Middle frontal gyrus (tissue), 1 donor: ENCODE measurements at regions not wholly inside any gene's neighbourhood (a gene's known extent, or its start where the extent isn't known, plus 50 kb on each side); places are given as distances from the start of the nearest gene placed in this dataset.

Experiments
- DNase-seq: peaks from one replicate; pipeline ENCODE4 v3.0.0-alpha.2; 2015; ENCODE audit warnings: low spot score; ENCODE audit errors: extremely low spot score

DNA sequence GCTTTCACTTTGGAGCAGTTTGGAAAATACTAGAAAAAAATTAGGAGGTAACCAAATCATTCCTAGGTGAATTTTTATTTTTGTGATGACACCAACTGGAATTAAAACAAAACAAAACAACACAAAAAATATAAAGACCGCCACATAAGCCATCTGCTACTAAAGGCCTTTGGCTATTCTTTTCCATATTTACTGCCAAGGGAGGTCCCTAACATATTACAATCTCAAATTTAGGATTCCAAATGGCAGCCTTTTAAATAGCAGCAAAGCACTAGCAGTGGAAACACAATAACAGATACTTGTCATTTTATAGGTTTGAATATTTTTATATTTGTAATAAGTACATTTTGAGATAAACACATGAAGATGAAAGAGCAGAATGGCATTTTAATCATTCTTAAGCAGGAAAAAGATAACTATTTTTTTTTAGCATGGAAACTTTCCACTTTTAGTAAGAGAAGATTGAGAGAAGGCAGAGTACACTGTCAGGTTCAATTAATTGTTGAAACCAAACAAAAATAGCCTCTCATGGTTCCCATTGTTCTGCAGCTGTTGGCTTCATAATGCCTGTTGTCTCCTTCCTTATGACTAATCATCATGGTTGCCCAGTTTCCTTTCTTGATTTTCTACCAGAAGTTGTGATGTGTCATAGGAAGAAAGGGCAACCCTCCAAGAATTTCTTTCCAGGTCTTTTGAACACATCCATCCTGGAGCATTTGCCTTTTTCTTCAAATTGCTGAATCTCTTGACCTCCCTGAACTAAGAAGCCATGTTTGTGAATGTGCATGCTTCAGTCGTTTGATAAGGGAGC lies 219.0 kb upstream of the EMCN start:
- no peak for DNase-seq

DNA sequence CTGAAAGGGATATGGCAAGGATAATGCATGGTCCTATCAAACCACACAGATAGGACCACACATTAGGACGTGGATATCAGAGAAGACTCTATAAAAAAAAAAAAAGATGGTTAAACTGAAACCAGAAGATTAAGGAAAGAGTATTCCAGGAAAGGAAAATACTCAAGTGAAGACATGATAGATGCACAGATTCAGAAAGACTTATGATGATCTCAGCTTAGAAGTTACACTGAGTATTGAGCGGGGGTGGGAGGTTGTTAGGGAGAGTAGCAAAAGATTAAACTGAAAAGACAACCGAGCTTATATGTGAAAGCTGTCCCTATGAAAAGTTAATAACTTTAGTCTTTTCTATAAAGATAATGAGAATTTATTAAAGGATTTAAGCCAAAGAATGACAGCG lies 211.0 kb upstream of the EMCN start:
- no peak for DNase-seq

DNA sequence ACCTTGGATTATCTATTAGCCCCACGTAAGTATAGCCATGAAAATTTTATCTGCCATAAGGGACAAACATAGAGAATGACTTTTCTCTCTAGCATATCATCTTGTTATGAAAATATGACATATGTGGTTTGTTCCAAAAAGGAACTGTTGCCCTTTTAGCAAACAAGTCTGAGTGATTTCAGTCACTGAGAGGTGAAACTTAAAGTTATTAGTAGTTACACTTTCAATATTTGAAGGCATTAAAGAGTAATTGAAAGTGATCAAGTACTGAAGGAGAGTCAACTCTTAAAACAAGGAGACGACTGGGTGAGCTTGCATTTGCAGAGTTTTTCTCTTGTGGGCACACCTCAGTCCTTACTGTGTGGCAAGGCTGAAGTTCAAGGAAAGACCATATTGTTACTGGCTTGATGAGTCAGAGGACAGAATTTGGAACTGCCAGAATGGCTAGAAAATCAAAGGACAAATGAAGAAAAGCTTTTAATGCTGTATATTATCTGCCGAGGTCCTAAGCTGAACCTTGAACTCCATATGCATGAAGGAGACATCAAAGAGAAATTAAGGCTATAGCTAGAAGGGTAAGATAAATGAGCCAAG lies 205.1 kb upstream of the EMCN start:
- no peak for DNase-seq

DNA sequence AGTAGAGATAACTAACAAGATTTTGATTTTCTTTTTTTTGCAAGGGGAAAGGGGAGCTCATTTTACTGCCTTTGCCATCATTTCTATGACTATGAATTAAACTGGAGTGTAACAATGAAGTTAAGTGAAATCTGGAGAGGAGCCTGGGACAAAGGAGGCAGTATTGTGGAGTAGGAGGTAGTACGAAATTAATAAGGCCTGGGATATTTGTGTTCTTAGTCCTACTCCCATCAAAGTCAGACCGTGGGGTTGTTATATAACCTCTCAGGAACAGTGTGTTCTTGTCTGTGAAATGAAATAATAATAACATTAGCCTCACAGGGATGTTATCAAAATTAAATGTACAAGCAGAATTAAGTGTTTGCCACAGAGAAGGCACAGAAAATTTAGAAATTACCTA lies 204.3 kb upstream of the EMCN start:
- DNase-seq: no peak

DNA sequence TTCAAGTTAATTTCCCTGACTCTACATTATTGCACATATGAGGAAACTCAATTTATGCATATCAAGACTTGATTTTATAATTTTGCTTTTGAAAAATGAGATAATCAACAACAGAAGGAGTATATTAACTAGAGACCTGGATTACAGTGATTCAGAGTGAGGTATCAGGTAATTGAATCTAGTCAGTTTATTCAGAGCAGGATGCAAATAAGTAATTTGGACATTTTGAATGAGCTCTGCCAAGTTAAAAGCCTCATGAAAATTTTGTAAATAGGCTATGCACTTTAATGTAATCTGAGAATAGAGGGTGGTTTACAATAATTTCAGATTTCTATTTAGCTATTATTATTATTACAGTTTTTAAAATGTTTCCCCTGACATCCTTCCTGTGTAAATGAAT lies 203.7 kb upstream of the EMCN start:
- DNase-seq: no peak

DNA sequence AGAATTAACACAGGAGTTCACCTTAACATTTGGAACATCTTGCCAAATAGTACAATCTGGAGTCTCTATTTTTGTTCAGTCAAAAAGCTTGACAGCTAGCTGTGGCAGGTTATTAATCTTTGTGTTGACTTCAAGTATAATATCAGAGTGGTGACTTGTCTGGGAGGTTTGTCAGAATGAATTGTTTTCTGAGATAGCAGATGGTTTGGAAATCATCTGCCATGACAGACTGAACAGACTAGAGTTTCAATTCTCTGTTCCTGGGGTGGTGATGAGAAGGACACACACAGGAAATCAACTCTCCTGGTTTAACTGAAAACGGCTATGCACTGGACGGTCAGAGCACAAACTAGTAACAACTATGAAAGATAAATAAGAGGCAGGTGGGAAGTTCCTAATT lies 203.3 kb upstream of the EMCN start:
- DNase-seq: no peak

DNA sequence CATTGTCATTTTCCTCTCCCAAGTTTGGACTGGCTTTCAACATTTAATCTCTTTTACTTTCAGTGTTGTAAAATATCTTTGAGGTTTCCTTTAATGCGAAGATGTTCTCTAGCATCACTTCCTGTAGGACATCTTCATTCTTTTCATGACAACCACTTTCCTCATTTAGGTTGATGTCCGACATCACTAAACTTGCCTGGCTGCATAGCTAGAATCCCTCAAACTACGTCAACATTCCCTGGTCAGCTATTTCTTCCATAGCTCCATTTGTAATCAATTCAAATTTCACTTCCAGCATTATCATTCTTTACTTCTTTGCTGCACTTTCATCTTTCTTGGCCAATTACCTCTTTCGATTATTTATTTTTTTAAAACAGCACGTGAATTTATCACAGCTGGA lies 198.6 kb upstream of the EMCN start:
- no peak for DNase-seq

DNA sequence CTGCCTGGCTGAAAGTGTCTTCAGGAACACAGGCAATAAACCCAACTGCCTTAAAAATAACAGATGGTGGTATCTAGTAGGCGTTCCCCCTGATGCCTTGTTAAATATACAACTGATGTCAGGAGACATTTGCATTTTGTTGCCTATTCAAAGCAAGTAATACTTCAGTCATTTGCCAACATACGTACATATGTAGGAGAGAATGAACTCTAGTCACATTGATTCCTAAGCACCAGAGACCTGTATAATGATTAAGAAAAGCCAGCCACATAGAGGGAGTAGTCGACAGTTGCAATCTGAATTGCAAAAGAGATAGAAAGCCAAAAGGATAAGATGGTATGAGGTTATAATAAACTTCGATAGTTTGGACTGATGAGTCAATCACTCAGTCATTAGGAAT lies 191.0 kb upstream of the EMCN start:
- no peak for DNase-seq

DNA sequence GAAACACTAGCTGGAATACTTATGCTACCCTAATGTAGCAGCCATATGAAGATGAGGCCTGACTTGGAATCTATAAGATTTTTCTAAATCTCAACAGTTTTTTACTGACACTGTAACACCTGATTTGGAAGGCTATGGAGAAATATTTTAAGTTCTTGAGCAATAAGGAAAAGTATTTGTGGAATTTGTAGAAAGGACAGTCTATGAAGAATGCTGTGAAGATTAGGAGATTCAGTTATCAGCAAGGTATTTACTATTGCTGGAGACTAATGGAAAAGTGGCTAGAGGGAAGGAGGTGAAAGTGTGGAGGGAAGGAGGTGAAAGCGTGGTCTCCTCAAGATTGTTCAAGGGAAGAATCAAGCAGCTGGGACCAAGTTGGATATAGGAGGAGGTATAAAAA lies 190.0 kb upstream of the EMCN start:
- no peak for DNase-seq

DNA sequence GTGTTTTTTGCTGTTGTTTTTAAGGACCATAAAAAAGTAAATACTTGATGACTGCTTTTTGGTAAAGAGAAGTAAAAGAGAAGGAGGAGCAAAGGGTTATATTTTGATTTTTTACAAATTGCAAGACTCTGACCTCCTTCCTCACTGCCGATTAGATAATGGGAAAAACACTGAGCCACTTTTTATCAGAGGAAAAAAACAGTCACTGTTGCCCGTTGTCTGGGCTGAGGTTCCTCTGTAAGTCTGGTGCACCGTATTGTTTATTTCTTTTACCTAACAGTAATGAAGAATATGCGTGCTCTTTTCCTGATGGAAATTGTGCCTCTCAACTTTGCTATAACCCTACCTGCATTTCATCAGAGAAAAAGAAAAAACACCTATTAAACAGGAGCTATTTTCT lies 178.7 kb upstream of the EMCN start:
- no peak for DNase-seq

DNA sequence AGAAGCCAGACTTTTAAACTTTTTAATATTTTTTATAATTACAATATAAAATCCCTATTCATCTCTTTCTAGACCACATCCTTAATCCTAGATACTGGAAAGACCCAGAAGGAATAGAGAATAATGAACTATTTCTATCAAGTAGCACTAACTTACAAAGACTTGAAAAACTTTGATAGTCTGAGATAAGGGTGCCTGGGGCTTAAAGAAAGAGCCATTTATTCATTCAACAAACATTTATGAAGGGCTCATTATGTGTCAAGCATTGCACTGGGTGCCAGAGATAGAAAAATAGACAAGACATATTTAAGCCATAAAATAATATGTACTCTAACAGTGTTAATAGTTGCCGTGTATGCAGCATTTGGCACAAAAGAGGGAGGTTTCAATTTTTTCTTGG lies 178.0 kb upstream of the EMCN start:
- DNase-seq: no peak

DNA sequence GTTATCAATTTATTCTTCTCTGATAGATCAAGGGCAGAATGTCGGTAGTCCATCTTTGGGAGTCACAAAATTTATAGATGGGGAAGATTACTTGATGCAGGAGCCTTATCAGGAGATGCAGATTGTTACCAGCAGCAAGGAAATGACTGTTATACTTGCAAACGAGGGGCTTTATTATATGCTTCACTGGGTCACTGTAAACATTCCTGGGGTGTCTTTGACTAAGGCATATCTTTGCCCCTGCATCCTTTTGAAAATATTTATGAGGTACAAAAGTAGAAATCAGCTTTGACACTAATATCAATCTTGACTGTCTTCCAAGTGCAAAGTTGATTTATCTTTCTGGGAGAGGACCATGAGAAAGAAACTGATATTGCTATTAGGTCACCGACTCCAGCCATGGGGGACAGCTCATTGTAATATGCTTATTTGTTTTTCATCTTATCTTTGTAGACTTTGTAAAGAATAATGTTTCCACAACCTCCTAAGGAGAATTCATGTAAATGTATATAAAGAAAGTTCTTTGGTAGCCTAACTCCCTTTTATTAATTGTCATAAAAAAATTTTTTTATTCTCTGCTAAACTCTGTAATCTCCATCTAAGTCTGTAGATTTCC lies 177.3 kb upstream of the EMCN start:
- no peak for DNase-seq

DNA sequence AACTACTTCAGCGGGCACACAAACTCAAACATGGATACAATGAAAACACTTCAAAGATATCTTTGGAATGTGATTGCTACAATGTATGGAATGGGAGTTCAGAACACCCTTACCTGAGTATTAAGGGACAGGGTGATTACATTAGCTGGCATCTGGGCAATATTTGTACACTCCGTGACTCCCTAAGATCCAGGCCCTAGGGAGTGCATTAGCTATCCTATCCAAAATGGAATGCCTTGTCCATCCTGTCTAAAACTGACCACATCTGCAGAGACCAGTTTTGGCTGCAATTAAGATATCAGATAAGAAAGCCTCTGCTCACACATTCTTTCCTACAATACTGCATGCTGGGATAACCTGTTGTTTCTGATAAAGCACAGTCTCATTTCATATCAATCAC lies 176.6 kb upstream of the EMCN start:
- DNase-seq: no peak

DNA sequence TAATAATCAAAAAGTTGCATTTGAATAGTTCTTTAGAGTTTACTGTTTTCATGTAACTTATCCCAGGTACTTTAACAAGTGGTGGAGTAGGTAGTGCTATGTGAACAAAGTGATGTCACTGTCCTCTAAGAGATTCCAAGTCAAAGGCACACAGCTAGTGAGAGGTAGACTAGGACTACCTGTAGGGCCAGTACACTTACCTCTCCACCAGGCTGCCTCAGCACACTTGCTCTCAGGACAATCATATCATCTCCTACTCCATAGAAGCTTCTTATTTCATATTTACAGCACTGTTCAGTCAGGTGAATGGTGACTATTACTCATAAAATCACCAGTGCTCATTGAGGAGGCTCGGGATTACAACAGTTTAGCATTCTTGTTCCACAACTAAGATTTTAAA lies 173.0 kb upstream of the EMCN start:
- no peak for DNase-seq

DNA sequence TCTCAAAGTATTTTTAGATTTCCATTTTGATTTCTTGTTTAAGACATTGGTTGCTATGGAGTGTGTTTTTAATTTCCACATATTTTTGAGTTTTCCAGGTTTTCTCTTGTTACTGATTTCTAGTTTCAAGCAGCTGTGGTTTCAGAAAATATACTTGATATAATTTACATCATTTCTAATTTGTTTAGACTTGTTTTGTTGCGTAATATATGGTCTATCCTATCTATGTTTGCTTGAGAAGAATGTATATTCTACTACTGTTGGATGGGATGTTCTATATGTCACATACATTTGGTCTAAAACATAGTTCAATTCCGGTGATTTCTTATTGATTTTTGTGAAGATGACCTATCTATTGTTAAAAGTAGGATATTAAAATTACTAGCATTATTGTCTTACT lies 170.5 kb upstream of the EMCN start:
- DNase-seq: no peak

DNA sequence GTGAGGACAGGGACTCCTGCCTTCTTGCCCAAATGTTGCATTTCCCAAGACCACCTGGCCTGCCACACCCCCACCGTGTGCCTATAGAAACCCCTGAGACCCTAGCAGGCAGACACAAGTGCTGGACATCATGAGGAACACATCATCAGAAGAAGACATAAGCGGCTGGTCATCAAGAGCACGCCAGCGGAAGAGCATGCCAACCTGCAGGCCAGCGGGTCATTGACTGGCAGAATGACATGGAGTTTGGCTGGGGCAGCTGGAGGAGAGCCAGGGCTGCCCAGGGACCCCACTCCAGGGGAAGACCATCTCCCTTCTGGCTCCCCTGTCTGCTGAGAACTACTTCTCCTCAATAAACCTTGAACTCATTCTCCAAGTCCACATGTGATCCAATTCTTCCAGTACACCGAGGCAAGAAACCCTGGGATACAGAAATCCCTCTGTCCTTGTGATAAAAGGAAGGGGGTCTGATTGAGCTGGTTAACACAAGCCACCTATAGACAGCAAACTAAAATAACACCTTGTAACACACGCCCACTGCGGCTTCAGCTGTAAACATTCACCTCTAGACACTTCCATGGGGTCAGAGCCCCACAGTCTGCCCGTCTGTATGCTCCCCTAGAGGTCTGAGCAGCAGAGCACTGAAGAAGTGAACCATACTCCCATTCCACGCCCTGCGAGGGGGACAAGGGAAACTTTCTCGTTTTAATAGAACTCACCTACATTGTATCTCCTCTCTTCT lies 164.8 kb upstream of the EMCN start:
- no peak for DNase-seq

DNA sequence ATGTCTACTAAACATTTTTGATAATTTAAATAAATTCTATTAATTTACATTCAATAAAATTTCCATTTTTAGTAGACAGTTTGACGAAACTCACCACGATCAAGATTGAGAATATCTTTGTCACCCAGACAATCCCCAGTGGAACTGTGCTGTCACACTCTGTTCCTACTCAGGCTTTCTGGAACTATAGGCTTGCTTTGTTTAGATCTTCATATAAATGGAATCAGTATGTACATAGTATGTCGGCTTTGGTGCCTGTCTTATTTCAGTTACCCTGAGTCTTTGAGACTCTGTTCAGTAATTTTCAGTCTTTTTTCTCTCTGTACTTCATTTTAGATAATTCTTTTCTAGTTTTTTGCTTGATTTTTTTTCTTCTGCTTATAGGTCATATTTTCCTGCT lies 163.5 kb upstream of the EMCN start:
- no peak for DNase-seq

DNA sequence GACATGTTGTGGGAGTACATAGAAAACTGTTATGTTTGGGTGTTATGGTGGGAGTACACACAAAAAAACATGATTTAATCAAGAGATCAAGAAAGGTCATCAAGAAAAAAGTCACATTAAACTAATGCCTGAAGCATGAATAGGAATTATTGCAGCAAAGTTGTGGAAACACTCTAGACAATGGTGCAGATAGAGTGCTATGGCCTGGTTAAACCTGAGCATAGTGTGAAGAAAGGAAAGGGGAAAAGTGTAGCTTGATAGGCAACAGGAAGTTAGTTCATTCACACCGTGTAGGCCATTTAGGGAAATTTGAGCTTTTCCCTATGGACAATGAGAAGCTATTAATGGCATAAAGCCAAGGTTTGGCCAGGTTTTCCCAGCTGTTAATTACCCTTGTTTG lies 162.1 kb upstream of the EMCN start:
- DNase-seq: no peak

DNA sequence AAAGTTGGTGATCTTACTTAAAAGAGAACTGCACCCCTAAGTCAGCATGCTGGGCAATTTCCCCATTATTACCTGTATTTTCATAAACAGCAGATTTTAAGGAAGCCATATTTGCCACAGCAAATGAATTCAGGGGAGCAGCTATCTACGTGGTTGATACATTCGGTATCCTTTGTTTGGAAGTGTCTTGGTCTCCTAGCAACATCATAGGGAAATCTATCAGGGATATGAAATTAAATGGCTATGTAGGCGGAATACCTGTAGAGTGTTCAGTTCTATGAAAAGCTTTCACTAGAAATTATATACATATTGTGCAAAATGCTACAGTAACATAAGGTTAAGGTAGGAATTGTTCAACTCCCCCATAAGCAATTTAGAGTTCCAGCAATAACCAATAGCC lies 157.2 kb upstream of the EMCN start:
- DNase-seq: no peak

DNA sequence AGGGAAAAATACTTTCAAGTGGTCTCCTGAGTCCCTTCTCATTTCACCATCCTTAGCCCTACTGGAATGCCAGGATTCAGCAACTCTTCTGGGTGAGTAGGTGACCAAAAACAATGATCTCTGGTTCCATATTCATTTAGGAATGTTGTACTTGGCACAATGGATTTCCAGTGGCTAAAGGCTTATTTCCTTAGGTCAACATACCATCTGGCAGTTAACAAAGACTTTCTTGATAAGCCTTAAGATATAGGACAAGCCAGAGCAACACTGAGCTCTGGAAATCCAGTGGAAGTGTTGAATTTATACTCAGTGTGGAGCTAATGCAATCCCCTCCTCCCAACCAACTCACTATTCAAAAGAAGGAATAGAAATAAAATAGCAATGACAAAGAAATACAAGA lies 139.4 kb upstream of the EMCN start:
- DNase-seq: no peak

DNA sequence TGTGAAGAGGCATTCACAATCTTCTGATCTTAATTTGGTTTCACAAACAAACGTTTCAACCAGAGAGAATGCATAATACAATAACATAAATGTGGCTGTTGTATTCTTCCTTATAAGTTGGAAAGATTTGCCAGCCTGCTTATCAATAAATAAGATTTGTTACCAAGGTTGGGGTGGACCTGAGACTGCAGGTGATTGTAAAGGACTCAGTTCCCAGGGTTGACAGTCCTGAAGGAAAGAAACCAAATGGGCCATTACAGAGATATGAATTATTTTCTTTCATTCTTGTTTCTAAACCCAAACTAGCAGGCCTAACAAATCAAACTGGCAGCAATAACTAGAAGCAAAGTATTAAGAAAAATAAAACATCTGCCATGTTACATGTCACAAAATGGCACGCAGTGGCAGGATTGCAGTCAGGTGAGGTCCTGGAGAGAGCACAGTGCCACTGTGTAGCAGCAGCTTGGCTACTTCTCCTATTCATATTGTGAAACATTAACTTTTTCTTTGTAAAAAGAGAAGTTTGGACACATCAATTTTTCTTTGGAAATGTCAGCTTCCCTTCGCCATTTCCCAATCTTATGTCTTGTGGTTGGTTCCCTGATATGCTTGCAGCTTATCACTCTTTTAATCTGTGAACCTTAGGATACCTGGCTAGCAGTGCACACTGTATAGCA lies 133.8 kb upstream of the EMCN start:
- no peak for DNase-seq

DNA sequence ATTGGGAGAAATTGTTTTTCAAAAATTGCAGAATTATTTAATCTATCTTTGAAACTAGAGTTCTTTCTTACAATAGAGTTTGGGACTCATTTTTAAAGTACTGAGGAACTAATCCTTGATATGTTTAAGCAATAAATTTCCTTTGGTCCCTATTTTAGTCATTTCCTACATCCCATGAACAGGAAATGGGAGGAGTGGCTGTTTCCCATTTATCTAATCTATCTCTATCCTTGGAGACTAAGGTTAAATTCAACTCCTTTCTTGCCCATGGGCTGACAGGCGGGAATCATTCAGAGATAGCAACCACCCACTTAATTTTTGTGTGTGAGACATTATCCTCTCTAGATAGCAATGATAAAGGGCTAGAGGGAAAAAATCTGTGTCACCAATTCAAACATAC lies 131.6 kb upstream of the EMCN start:
- DNase-seq: no peak
